ENCODE measurements at regions not wholly inside any gene's neighbourhood (a gene's known extent, or its start where the extent isn't known, plus 50 kb on each side); places are given as distances from the start of the nearest gene placed in this dataset.

GRCh38 chr1:221069986-221070385 lies 190.7 kb downstream of the HLX start:
- DNase-seq (ENCODE audit: low read depth), result no peak

GRCh38 chr1:221071777-221072176 lies 192.5 kb downstream of the HLX start:
- DNase-seq (ENCODE audit: low read depth), result no peak

- no peak for DNase-seq (ENCODE audit: low read depth)
Measured at GRCh38 chr1:221072214-221072613, 193.0 kb downstream of the HLX start.

- DNase-seq (ENCODE audit: low read depth), result peak; percentile 52
Measured at GRCh38 chr1:221074332-221074731, 195.1 kb downstream of the HLX start.

GRCh38 chr1:221075911-221076310 lies 196.7 kb downstream of the HLX start:
- DNase-seq (ENCODE audit: low read depth), result no peak

GRCh38 chr1:221076391-221076811 lies 197.2 kb downstream of the HLX start:
- no peak for DNase-seq (ENCODE audit: low read depth)

GRCh38 chr1:221078260-221078965 lies 199.2 kb downstream of the HLX start:
- peak; percentile 45 for DNase-seq (ENCODE audit: low read depth)

- DNase-seq (ENCODE audit: low read depth), result no peak
Measured at GRCh38 chr1:221083902-221084301, 204.7 kb downstream of the HLX start.

- DNase-seq (ENCODE audit: low read depth), result no peak
Measured at GRCh38 chr1:221084681-221085080, 205.4 kb downstream of the HLX start.

GRCh38 chr1:221085701-221086375 lies 206.6 kb downstream of the HLX start:
- peak; percentile 88 for DNase-seq (ENCODE audit: low read depth)

- DNase-seq (ENCODE audit: low read depth), result peak; percentile 46
Measured at GRCh38 chr1:221087919-221088318, 208.7 kb downstream of the HLX start.

GRCh38 chr1:221089273-221089672 lies 210.0 kb downstream of the HLX start:
- DNase-seq (ENCODE audit: low read depth), result peak; percentile 54

GRCh38 chr1:221089803-221090202 lies 210.6 kb downstream of the HLX start:
- no peak for DNase-seq (ENCODE audit: low read depth)

- peak; percentile 84 for DNase-seq (ENCODE audit: low read depth)
Measured at GRCh38 chr1:221093903-221094791, 214.9 kb downstream of the HLX start.

GRCh38 chr1:221097479-221098281 lies 218.4 kb downstream of the HLX start:
- peak; percentile 100 for DNase-seq (ENCODE audit: low read depth)

GRCh38 chr1:221098471-221099405 lies 219.5 kb downstream of the HLX start:
- DNase-seq (ENCODE audit: low read depth), result peak; percentile 34

- no peak for DNase-seq (ENCODE audit: low read depth)
Measured at GRCh38 chr1:221099747-221100595, 220.7 kb downstream of the HLX start.

GRCh38 chr1:221100611-221101010 lies 221.4 kb downstream of the HLX start:
- peak; percentile 80 for DNase-seq (ENCODE audit: low read depth)

GRCh38 chr1:221101807-221102605 lies 222.8 kb downstream of the HLX start:
- DNase-seq (ENCODE audit: low read depth), result peak; percentile 79
